ENCODE measurements at regions not wholly inside any gene's neighbourhood (a gene's known extent, or its start where the extent isn't known, plus 50 kb on each side); places are given as distances from the start of the nearest gene placed in this dataset.
A peak's percentile ranks its signal among the peaks of the same experiment; 100 is the strongest.

DNA sequence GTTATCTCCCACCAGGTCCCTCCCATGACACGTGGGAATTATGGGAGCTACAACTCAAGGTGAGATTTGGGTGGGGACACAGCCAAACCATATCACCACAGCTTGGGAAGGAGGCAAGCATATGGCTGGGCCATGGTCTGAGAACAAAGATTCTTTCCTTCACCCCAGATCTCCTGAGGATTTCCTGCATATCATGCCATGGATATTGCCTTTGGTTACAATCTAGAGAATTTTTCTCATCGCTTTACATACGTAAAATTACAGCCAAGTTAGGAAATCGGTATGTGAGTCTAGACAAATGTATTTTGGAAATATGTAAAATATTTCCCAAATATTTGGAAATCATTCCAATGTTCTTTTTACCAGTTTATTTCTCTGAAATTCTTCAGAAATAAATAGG, 398.3 kb downstream of the RFC3 start:
- H3K36me3 Mint-ChIP-seq (ENCODE audit: low read depth) = no peaks in the 10 kb centered on the region
- peak overlapping the region; percentile 19 for H3K27ac Mint-ChIP-seq (ENCODE audit: unreplicated experiment)

GRCh38 chr13:34217343-34218025, 399.5 kb downstream of the RFC3 start:
- H3K9me3 Mint-ChIP-seq (ENCODE audit: low read depth) = no peaks in the 10 kb centered on the region
- H3K4me3 Mint-ChIP-seq (ENCODE audit: unreplicated experiment) = no peak overlapping the region
- DNase-seq (ENCODE audit: low spot score) = no peak
- TF ChIP-seq, protein P1, sequence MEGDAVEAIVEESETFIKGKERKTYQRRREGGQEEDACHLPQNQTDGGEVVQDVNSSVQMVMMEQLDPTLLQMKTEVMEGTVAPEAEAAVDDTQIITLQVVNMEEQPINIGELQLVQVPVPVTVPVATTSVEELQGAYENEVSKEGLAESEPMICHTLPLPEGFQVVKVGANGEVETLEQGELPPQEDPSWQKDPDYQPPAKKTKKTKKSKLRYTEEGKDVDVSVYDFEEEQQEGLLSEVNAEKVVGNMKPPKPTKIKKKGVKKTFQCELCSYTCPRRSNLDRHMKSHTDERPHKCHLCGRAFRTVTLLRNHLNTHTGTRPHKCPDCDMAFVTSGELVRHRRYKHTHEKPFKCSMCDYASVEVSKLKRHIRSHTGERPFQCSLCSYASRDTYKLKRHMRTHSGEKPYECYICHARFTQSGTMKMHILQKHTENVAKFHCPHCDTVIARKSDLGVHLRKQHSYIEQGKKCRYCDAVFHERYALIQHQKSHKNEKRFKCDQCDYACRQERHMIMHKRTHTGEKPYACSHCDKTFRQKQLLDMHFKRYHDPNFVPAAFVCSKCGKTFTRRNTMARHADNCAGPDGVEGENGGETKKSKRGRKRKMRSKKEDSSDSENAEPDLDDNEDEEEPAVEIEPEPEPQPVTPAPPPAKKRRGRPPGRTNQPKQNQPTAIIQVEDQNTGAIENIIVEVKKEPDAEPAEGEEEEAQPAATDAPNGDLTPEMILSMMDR (IDR thresholded peaks at IDR 0.05) = no peak
- no peaks in the 10 kb centered on the region for H3K27me3 Mint-ChIP-seq (ENCODE audit: low read depth)
- H3K27ac Mint-ChIP-seq (ENCODE audit: unreplicated experiment) = no peak overlapping the region
- no peaks in the 10 kb centered on the region for H3K36me3 Mint-ChIP-seq (ENCODE audit: low read depth)
- H3K4me1 Mint-ChIP-seq (ENCODE audit: low read depth) = peaks cover 11% of the 10 kb centered on the region

More for the DNA sequence above, 398.3 kb downstream of the RFC3 start:
- TF ChIP-seq, protein P1 (IDR thresholded peaks at IDR 0.05) = no peak
- Mint-ChIP-seq H3K4me1 (ENCODE audit: low read depth) (peaks cover 11% of the 10 kb centered on the region), H3K27me3 (ENCODE audit: low read depth) (no peaks in the 10 kb centered on the region), H3K4me3 (ENCODE audit: unreplicated experiment) (no peak overlapping the region), H3K9me3 (ENCODE audit: low read depth) (no peaks in the 10 kb centered on the region)
- DNase-seq (ENCODE audit: low spot score) = no peak

DNA sequence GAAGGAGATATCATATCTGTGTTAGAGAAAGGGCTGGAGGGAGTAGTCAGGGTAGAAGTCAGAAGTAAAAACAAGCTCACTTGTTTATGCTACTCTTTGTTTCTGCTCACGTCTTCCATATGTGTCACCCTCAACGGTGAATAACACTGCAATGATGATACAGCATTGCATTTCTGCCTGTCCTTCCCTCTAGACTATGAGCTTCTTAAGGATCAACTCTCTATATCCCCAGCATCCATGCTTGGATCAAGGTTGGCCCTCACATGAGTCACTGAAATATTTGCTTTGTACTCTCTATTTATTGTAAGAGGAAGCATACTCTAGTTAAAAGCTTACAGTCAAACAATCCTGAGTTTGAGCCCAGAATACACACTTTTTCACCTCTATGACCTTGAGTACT, 406.0 kb downstream of the RFC3 start:
- H3K27ac Mint-ChIP-seq (ENCODE audit: unreplicated experiment) = no peak overlapping the region
- no peak for DNase-seq (ENCODE audit: low spot score)
- H3K36me3 Mint-ChIP-seq (ENCODE audit: low read depth) = no peaks in the 10 kb centered on the region
- no peak overlapping the region for H3K4me3 Mint-ChIP-seq (ENCODE audit: unreplicated experiment)
- H3K27me3 Mint-ChIP-seq (ENCODE audit: low read depth) = no peaks in the 10 kb centered on the region
- TF ChIP-seq, protein P1 (IDR thresholded peaks at IDR 0.05) = no peak
- H3K4me1 Mint-ChIP-seq (ENCODE audit: low read depth) = no peaks in the 10 kb centered on the region
- peaks cover 4% of the 10 kb centered on the region for H3K9me3 Mint-ChIP-seq (ENCODE audit: low read depth)

- DNase-seq (ENCODE audit: low spot score) = no peak
- H3K27me3 Mint-ChIP-seq (ENCODE audit: low read depth) = no peaks in the 10 kb centered on the region
- no peaks in the 10 kb centered on the region for H3K36me3 Mint-ChIP-seq (ENCODE audit: low read depth)
- TF ChIP-seq, protein P1 (IDR thresholded peaks at IDR 0.05) = no peak
- H3K27ac Mint-ChIP-seq (ENCODE audit: unreplicated experiment) = no peak overlapping the region
- no peaks in the 10 kb centered on the region for H3K4me1 Mint-ChIP-seq (ENCODE audit: low read depth)
- H3K4me3 Mint-ChIP-seq (ENCODE audit: unreplicated experiment) = no peak overlapping the region
- H3K9me3 Mint-ChIP-seq (ENCODE audit: low read depth) = peaks cover 4% of the 10 kb centered on the region
These were observed 406.9 kb downstream of the RFC3 start for GRCh38 chr13:34224877-34225276.

DNA sequence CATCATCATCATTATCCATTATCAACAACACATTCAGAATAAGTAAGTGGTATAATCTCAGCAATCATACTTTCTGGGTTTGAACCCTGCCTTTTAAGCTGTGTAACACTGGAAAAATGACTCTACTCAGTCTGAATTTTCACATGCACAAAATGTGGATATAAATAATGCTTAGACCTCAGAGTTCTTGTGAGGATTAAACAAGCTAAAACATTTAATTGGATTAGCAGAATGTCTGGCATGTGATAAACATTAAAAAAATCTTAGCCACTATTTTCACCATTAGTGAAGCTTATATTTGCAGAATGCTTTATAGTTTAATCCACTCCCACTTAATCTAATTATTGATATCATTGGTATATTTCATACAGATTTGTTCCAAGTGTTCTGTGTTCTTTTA, 412.3 kb downstream of the RFC3 start:
- H3K27ac Mint-ChIP-seq (ENCODE audit: unreplicated experiment) = no peak overlapping the region
- H3K4me1 Mint-ChIP-seq (ENCODE audit: low read depth) = no peaks in the 10 kb centered on the region
- TF ChIP-seq, protein P1 (IDR thresholded peaks at IDR 0.05) = no peak
- peaks cover 17% of the 10 kb centered on the region for H3K9me3 Mint-ChIP-seq (ENCODE audit: low read depth)
- H3K36me3 Mint-ChIP-seq (ENCODE audit: low read depth) = peaks cover 5% of the 10 kb centered on the region
- H3K4me3 Mint-ChIP-seq (ENCODE audit: unreplicated experiment) = no peak overlapping the region
- no peak for DNase-seq (ENCODE audit: low spot score)
- H3K27me3 Mint-ChIP-seq (ENCODE audit: low read depth) = no peaks in the 10 kb centered on the region
